ENCODE measurements at regions not wholly inside any gene's neighbourhood (a gene's known extent, or its start where the extent isn't known, plus 50 kb on each side); places are given as distances from the start of the nearest gene placed in this dataset.
A peak's percentile ranks its signal among the peaks of the same experiment; 100 is the strongest.

GRCh38 chr21:34022627-34023335 is 50.6 kb upstream of the MRPS6 start:
- no peaks in the 10 kb centered on the region for H3K9me3 ChIP-seq (replicated peaks; ENCODE audit: low read length)
- H3K36me3 ChIP-seq (ENCODE audit: insufficient read depth, low read length): no peaks in the 10 kb centered on the region
- no peak overlapping the region for H3K9ac ChIP-seq (ENCODE audit: low read depth, low read length)
- peak overlapping the region; percentile 12 for H3K4me2 ChIP-seq (ENCODE audit: low read length)
- H3K4me1 ChIP-seq (ENCODE audit: control insufficient read depth, insufficient read depth, low read length): peaks cover 46% of the 10 kb centered on the region
- H3K4me3 ChIP-seq (ENCODE audit: low read length): no peak overlapping the region
- H3K27me3 ChIP-seq (ENCODE audit: control insufficient read depth, insufficient read depth, low read length): no peaks in the 10 kb centered on the region

- H3K4me1 ChIP-seq (ENCODE audit: control insufficient read depth, insufficient read depth, low read length): peaks cover 44% of the 10 kb centered on the region
- no peaks in the 10 kb centered on the region for H3K9me3 ChIP-seq (replicated peaks; ENCODE audit: low read length)
Measured at GRCh38 chr21:34021726-34022125, 51.7 kb upstream of the MRPS6 start.

DNA sequence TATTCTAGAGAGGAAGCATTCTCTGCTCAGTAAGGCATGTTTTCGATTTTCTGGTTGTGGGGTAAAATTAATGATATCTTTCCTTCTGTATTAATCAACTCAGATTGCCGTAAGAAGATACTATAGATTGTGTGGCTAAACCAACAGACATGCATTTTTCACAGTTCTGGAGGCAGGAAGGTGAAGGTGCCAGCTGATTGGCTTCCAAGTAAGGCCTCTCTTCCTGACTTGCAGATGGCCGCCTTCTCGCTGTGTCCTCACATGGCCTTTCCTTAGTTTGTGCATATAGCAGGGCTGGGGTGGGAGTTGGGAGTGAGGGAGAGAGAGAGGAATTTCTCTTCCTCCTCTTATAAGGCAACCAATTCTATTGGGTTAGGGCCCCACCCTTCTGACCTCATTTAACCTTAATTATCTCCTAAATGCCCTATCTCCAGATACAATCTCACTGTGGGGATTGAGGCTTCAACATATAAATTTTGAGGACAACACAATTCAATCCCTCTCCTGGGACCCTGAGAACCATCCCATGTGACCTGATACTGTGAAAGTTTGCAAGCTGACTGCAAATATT is 52.3 kb upstream of the MRPS6 start:
- Histone ChIP-seq H3K4me1 (ENCODE audit: control insufficient read depth, insufficient read depth, low read length) (peaks cover 44% of the 10 kb centered on the region), H3K4me3 (ENCODE audit: low read length) (no peak overlapping the region), H3K27me3 (ENCODE audit: control insufficient read depth, insufficient read depth, low read length) (no peaks in the 10 kb centered on the region), H3K36me3 (ENCODE audit: insufficient read depth, low read length) (no peaks in the 10 kb centered on the region), H3K9ac (ENCODE audit: low read depth, low read length) (no peak overlapping the region), H3K9me3 (replicated peaks; ENCODE audit: low read length) (no peaks in the 10 kb centered on the region), H3K4me2 (ENCODE audit: low read length) (no peak overlapping the region)

More at GRCh38 chr21:34021726-34022125, 51.7 kb upstream of the MRPS6 start:
- H3K4me3 ChIP-seq (ENCODE audit: low read length): no peak overlapping the region
- H3K9ac ChIP-seq (ENCODE audit: low read depth, low read length): no peak overlapping the region
- H3K4me2 ChIP-seq (ENCODE audit: low read length): no peak overlapping the region
- no peaks in the 10 kb centered on the region for H3K27me3 ChIP-seq (ENCODE audit: control insufficient read depth, insufficient read depth, low read length)
- H3K36me3 ChIP-seq (ENCODE audit: insufficient read depth, low read length): no peaks in the 10 kb centered on the region

- Histone ChIP-seq H3K9ac (ENCODE audit: low read depth, low read length) (no peak overlapping the region), H3K27me3 (ENCODE audit: control insufficient read depth, insufficient read depth, low read length) (no peaks in the 10 kb centered on the region), H3K4me3 (ENCODE audit: low read length) (no peak overlapping the region), H3K4me2 (ENCODE audit: low read length) (no peak overlapping the region), H3K9me3 (replicated peaks; ENCODE audit: low read length) (no peaks in the 10 kb centered on the region), H3K4me1 (ENCODE audit: control insufficient read depth, insufficient read depth, low read length) (peaks cover 44% of the 10 kb centered on the region), H3K36me3 (ENCODE audit: insufficient read depth, low read length) (no peaks in the 10 kb centered on the region)
Measured at GRCh38 chr21:34020005-34020847, 53.2 kb upstream of the MRPS6 start.

GRCh38 chr21:34019402-34019801 is 54.0 kb upstream of the MRPS6 start:
- Histone ChIP-seq H3K9me3 (replicated peaks; ENCODE audit: low read length) (peaks cover 4% of the 10 kb centered on the region), H3K27me3 (ENCODE audit: control insufficient read depth, insufficient read depth, low read length) (no peaks in the 10 kb centered on the region), H3K4me1 (ENCODE audit: control insufficient read depth, insufficient read depth, low read length) (peaks cover 40% of the 10 kb centered on the region), H3K36me3 (ENCODE audit: insufficient read depth, low read length) (no peaks in the 10 kb centered on the region), H3K4me2 (ENCODE audit: low read length) (no peak overlapping the region), H3K9ac (ENCODE audit: low read depth, low read length) (no peak overlapping the region), H3K4me3 (ENCODE audit: low read length) (no peak overlapping the region)

DNA sequence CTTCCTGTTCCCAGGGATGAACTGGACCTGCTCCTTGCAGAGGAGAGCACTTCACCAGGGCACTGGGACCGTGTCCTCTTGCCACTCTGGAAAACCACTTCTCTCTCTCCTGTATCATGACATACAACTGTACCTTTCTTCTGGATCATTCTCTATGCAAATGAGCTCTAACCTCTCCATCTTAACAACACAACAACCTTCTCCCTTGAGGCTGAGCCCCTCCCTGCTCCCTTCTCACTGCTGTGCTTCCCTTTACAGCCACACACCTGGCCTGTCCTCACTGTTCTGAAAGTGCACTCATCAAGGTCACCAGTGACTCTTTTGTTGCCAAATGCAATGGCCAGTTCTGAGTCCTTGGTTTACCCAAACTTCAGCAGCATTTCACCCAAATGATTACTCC is 54.5 kb upstream of the MRPS6 start:
- H3K27me3 ChIP-seq (ENCODE audit: control insufficient read depth, insufficient read depth, low read length): no peaks in the 10 kb centered on the region
- no peak overlapping the region for H3K4me3 ChIP-seq (ENCODE audit: low read length)
- no peak overlapping the region for H3K9ac ChIP-seq (ENCODE audit: low read depth, low read length)
- H3K36me3 ChIP-seq (ENCODE audit: insufficient read depth, low read length): no peaks in the 10 kb centered on the region
- no peak overlapping the region for H3K4me2 ChIP-seq (ENCODE audit: low read length)
- H3K4me1 ChIP-seq (ENCODE audit: control insufficient read depth, insufficient read depth, low read length): peaks cover 40% of the 10 kb centered on the region
- peaks cover 5% of the 10 kb centered on the region for H3K9me3 ChIP-seq (replicated peaks; ENCODE audit: low read length)

DNA sequence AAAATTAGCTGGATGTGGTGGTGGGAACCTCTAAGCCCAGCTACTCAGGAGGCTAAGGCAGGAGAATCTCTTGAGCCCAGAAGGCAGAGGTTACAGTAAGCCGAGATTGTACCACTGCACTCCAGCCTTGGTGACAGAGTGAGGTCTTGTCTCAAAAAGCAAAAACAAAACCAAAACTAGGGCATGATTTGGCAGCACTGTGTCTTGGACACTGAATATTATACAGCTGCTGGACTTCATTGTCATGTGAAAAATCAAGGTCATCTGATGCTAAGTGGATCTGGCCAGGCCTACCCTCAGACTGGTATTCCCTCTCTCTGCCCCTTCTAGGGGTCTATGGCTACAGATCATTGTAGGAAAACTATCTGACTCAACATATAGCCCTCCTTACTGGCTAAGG is 55.2 kb upstream of the MRPS6 start:
- Histone ChIP-seq H3K4me1 (ENCODE audit: control insufficient read depth, insufficient read depth, low read length) (peaks cover 34% of the 10 kb centered on the region), H3K9ac (ENCODE audit: low read depth, low read length) (no peak overlapping the region), H3K4me3 (ENCODE audit: low read length) (no peak overlapping the region), H3K4me2 (ENCODE audit: low read length) (no peak overlapping the region), H3K36me3 (ENCODE audit: insufficient read depth, low read length) (no peaks in the 10 kb centered on the region), H3K9me3 (replicated peaks; ENCODE audit: low read length) (peaks cover 8% of the 10 kb centered on the region), H3K27me3 (ENCODE audit: control insufficient read depth, insufficient read depth, low read length) (no peaks in the 10 kb centered on the region)

GRCh38 chr21:34017039-34017961 is 56.1 kb upstream of the MRPS6 start:
- Histone ChIP-seq H3K9ac (ENCODE audit: low read depth, low read length) (no peak overlapping the region), H3K9me3 (replicated peaks; ENCODE audit: low read length) (peaks cover 12% of the 10 kb centered on the region), H3K4me2 (ENCODE audit: low read length) (no peak overlapping the region), H3K4me1 (ENCODE audit: control insufficient read depth, insufficient read depth, low read length) (peaks cover 25% of the 10 kb centered on the region), H3K27me3 (ENCODE audit: control insufficient read depth, insufficient read depth, low read length) (no peaks in the 10 kb centered on the region), H3K4me3 (ENCODE audit: low read length) (no peak overlapping the region), H3K36me3 (ENCODE audit: insufficient read depth, low read length) (no peaks in the 10 kb centered on the region)

- no peak overlapping the region for H3K9ac ChIP-seq (ENCODE audit: low read depth, low read length)
- H3K4me3 ChIP-seq (ENCODE audit: low read length): no peak overlapping the region
- H3K36me3 ChIP-seq (ENCODE audit: insufficient read depth, low read length): no peaks in the 10 kb centered on the region
- peaks cover 20% of the 10 kb centered on the region for H3K9me3 ChIP-seq (replicated peaks; ENCODE audit: low read length)
- no peaks in the 10 kb centered on the region for H3K4me1 ChIP-seq (ENCODE audit: control insufficient read depth, insufficient read depth, low read length)
- H3K4me2 ChIP-seq (ENCODE audit: low read length): no peak overlapping the region
- H3K27me3 ChIP-seq (ENCODE audit: control insufficient read depth, insufficient read depth, low read length): no peaks in the 10 kb centered on the region
Measured at GRCh38 chr21:34012640-34013039, 60.7 kb upstream of the MRPS6 start.

- Histone ChIP-seq H3K27me3 (ENCODE audit: control insufficient read depth, insufficient read depth, low read length) (no peaks in the 10 kb centered on the region), H3K36me3 (ENCODE audit: insufficient read depth, low read length) (no peaks in the 10 kb centered on the region), H3K9ac (ENCODE audit: low read depth, low read length) (no peak overlapping the region), H3K9me3 (replicated peaks; ENCODE audit: low read length) (peaks cover 20% of the 10 kb centered on the region), H3K4me2 (ENCODE audit: low read length) (no peak overlapping the region), H3K4me3 (ENCODE audit: low read length) (no peak overlapping the region), H3K4me1 (ENCODE audit: control insufficient read depth, insufficient read depth, low read length) (no peaks in the 10 kb centered on the region)
Measured at GRCh38 chr21:34011660-34012059, 61.7 kb upstream of the MRPS6 start.

- H3K9ac ChIP-seq (ENCODE audit: low read depth, low read length): no peak overlapping the region
- peaks cover 15% of the 10 kb centered on the region for H3K9me3 ChIP-seq (replicated peaks; ENCODE audit: low read length)
- H3K36me3 ChIP-seq (ENCODE audit: insufficient read depth, low read length): no peaks in the 10 kb centered on the region
- H3K4me3 ChIP-seq (ENCODE audit: low read length): no peak overlapping the region
- H3K27me3 ChIP-seq (ENCODE audit: control insufficient read depth, insufficient read depth, low read length): no peaks in the 10 kb centered on the region
- H3K4me1 ChIP-seq (ENCODE audit: control insufficient read depth, insufficient read depth, low read length): peaks cover 11% of the 10 kb centered on the region
- no peak overlapping the region for H3K4me2 ChIP-seq (ENCODE audit: low read length)
Measured at GRCh38 chr21:34009193-34009592, 64.2 kb upstream of the MRPS6 start.

Measured in skeletal muscle satellite cell (primary cell).